ENCODE measurements at regions not wholly inside any gene's neighbourhood (a gene's known extent, or its start where the extent isn't known, plus 50 kb on each side); places are given as distances from the start of the nearest gene placed in this dataset.

DNA sequence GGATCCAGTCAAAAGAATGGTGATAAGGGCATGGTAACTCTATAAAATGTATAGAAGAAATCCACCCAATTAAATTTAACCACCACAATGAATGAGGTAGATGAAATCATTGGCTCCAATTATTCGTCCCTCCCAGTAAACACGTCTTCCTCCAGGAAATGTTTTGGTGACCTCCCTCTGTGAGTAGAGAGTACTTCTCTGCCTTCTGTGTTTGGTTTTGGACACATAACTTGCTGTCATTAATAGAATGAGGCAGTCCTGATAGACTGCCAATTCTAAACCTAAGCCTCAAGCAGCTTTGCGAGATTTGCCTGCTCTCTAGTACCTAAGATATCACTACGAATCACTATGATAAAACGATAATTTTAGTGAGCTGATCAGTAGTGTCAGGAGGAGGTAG, 632.8 kb downstream of the HDGFL1 start:
- TF ChIP-seq, protein P1, sequence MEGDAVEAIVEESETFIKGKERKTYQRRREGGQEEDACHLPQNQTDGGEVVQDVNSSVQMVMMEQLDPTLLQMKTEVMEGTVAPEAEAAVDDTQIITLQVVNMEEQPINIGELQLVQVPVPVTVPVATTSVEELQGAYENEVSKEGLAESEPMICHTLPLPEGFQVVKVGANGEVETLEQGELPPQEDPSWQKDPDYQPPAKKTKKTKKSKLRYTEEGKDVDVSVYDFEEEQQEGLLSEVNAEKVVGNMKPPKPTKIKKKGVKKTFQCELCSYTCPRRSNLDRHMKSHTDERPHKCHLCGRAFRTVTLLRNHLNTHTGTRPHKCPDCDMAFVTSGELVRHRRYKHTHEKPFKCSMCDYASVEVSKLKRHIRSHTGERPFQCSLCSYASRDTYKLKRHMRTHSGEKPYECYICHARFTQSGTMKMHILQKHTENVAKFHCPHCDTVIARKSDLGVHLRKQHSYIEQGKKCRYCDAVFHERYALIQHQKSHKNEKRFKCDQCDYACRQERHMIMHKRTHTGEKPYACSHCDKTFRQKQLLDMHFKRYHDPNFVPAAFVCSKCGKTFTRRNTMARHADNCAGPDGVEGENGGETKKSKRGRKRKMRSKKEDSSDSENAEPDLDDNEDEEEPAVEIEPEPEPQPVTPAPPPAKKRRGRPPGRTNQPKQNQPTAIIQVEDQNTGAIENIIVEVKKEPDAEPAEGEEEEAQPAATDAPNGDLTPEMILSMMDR (IDR thresholded peaks at IDR 0.05; ENCODE audit: poor library complexity): no peak
- TF ChIP-seq EZH2phosphoT487 (IDR thresholded peaks at IDR 0.05; ENCODE audit: low read depth, severe bottlenecking, unreplicated experiment): no peak
- no peak for TF ChIP-seq EZH2 (IDR thresholded peaks at IDR 0.05; ENCODE audit: borderline replicate concordance)
